GM19468 (cell line): ENCODE measurements at regions not wholly inside any gene's neighbourhood (a gene's known extent, or its start where the extent isn't known, plus 50 kb on each side); places are given as distances from the start of the nearest gene placed in this dataset.

Source experiments
- ATAC-seq: cut with Tn5 transposase; IDR thresholded peaks from one replicate; pipeline ENCODE4 v1.9.1; 2021; ENCODE audit warnings: mild to moderate bottlenecking, moderate library complexity, moderate number of reproducible peaks; ENCODE audit not compliant: unreplicated experiment; ENCODE audit errors: extremely low read depth

DNA sequence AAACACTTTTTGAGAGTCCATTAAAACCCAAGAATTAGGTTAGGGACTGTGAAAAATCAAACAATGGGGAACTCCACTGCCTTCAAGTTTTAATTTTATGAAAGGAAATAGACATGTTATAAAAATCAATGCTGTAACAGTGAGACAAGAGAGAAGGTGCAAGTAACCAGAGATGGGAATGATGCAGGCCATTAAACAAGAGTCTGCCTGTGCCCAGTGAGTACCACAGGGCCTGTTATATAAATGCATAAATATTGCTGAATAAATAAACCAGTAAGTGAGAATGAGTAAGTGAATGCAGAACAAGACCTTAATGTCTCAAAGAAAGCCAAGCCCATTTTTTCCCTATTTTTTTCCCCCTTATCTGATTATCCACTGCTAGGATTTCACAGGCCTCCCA is 53.3 kb upstream of the BMP2K start:
- ATAC-seq: no peak
